ENCODE measurements at regions not wholly inside any gene's neighbourhood (a gene's known extent, or its start where the extent isn't known, plus 50 kb on each side); places are given as distances from the start of the nearest gene placed in this dataset.
"Not testable (repeated sequence)": the region's sequence is repeated elsewhere in the genome, so short reads cannot be mapped to it uniquely, and the experiment has no call there.

DNA sequence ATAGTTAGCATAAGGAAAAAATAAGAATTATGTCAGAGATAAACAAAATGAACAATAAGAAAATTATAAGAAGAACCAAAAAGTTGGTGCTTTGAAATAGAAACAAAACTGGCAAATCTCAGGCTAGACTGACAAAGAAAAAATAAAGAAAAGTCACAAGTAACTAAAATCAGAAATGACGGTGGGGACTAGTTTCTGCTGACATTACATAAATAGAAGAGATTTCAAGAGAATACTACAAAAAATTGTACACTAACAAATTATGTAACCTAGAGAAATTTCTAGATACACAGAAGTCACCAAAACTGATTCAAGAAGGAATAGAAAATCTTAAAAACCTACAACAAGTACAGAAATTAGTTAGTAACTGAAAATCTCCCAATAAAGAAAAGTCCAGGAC, 355.6 kb upstream of the SGCG start:
- no peak overlapping the region for H3K4me3 Mint-ChIP-seq
- no peaks in the 10 kb centered on the region for H3K4me1 Mint-ChIP-seq
- no peak for DNase-seq
- no peaks in the 10 kb centered on the region for H3K36me3 Mint-ChIP-seq
- no peak overlapping the region for H3K27ac Mint-ChIP-seq
- peaks cover 16% of the 10 kb centered on the region for H3K27me3 Mint-ChIP-seq
- no peaks in the 10 kb centered on the region for H3K9me3 Mint-ChIP-seq

DNA sequence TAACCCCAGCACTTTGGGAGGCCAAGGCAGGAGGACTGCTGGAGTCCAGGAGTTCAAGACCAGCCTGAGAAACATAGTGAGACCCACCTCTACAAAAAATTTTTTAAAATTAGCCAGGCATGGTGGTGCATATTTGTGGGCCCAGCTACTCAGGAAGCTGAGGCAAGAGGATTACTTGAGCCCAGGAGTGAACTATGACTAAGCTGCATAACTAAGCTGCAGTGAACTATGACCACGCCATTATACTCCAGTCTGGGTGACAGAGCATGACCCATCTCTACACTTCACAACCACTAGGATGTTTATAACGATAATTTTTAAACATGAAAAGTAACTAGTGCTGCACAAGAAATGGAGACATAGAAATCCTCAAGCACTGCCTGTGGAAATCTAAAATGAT, 352.7 kb upstream of the SGCG start:
- no peak overlapping the region for H3K4me3 Mint-ChIP-seq
- no peaks in the 10 kb centered on the region for H3K4me1 Mint-ChIP-seq
- H3K27ac Mint-ChIP-seq = no peak overlapping the region
- H3K27me3 Mint-ChIP-seq = peaks cover 7% of the 10 kb centered on the region
- DNase-seq = no peak
- H3K36me3 Mint-ChIP-seq = no peaks in the 10 kb centered on the region
- H3K9me3 Mint-ChIP-seq = no peaks in the 10 kb centered on the region

DNA sequence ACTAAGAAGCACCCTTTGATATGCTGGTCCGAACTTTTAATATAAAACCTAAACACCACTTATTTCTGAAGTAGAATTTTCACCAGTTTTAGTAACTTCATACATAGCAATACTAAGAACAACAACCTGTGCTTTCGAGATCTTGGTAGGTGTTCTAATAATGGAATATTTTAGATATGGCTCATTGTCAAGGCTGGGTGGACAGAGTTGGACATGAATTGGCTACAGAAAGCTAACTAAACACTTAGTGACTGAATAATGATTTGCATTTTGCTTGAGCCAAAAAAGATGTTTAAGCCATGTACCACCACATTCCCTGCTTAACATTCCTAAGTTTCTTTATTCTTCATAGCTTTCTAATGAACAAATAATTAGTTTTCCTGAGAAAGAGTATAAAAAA, 344.3 kb upstream of the SGCG start:
- no peak for DNase-seq
- H3K4me1 Mint-ChIP-seq = no peaks in the 10 kb centered on the region
- H3K36me3 Mint-ChIP-seq = no peaks in the 10 kb centered on the region
- H3K27ac Mint-ChIP-seq = no peak overlapping the region
- peaks cover 28% of the 10 kb centered on the region for H3K27me3 Mint-ChIP-seq
- no peaks in the 10 kb centered on the region for H3K9me3 Mint-ChIP-seq
- H3K4me3 Mint-ChIP-seq = no peak overlapping the region

DNA sequence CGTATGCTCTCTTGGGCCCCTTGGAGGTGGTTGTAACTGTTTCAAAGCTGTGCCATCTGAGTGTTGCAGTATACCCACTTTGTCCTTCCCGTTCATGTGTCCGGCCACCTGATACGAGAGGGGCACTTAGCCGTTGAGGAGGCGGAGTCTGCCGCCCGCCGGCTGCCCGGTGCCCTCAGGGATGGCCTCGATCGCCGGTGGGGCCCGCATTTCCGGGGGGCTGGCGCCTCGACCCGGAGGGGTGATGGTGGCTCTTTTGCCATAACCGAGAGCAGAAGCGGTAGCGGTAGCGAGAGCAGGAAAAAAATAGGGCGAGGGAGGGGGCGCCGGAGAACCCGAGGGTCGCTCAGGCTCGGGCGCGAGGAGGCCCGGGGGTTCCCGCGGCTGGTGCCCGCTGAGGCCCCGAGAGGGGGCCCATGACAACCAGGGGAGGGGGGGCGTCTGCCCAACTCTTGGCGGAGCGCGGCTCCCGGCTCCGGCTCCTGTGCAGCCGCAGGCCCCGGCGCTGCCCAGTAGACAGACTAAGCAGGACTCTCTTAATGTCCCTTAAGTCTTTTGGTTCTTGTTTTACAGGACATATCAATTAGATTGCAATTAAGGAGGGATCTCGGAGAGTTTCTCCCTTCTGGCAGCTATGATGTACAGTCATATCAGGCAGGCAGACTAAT, 342.7 kb upstream of the SGCG start:
- no peak for DNase-seq
- peaks cover 28% of the 10 kb centered on the region for H3K27me3 Mint-ChIP-seq
- H3K27ac Mint-ChIP-seq = no peak overlapping the region
- H3K9me3 Mint-ChIP-seq = no peaks in the 10 kb centered on the region
- H3K4me1 Mint-ChIP-seq = no peaks in the 10 kb centered on the region
- H3K4me3 Mint-ChIP-seq = no peak overlapping the region
- H3K36me3 Mint-ChIP-seq = no peaks in the 10 kb centered on the region

DNA sequence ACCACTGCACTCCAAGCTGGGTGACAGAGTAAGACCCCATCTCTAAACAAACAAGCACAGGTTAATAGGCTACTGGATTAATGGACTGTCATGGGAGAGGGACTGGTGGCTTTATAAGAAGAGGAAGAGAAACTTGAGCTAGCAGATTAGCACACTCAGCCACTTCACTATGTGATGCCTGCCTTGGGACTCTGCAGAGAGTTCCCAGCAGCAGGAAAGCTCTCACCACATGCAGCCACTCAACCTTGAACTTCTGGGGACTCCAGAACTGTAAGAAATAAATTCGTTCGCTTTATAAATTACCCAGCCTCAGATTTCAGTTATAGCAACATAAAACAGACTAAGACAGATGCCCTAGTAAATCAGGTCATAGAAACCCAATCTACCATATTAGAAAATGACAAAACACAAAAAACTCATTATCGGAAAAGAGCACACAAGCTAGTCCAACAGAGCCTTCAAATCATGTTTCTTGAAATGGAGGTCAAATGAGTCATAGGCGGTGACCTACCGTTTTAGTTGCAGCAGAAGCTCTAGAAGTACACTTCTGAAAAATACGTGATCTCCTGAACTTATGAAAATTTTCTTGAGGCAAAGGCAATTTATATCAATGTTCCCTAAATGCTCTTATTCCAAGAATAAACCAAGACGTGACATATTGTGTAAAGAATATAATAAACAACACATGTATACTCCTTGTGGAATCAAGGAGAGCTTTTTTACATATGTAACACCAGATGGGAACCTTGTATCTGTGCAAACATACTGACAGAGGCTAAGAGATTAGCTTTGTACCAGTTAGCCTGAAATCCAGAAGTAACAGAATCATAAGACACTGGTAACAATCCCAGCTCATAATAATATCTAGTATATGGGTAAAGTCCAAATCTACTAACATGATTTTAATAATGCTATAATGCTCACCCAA, 340.9 kb upstream of the SGCG start:
- Mint-ChIP-seq H3K9me3 (no peaks in the 10 kb centered on the region), H3K4me3 (no peak overlapping the region), H3K4me1 (no peaks in the 10 kb centered on the region), H3K36me3 (no peaks in the 10 kb centered on the region), H3K27me3 (peaks cover 28% of the 10 kb centered on the region), H3K27ac (no peak overlapping the region)
- no peak for DNase-seq

DNA sequence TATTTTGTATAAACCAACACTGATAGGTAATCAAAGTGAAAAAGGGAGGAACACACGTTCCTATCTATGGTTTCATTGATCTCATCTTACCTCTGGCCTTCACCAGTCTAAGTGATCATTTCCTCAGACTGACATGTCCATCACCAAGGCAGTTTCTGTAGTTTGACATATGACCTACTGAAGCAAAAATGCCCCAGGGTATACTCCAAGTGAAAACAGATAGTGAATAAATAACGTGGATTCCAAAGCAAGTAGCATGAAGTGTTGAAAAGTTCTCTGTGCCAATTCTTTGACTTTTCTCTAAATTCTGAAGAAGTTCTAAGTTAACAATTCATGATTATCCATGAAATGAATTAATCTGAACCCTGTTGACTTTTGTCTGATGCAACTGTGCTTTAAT, 334.2 kb upstream of the SGCG start:
- no peak overlapping the region for H3K27ac Mint-ChIP-seq
- no peaks in the 10 kb centered on the region for H3K4me1 Mint-ChIP-seq
- H3K27me3 Mint-ChIP-seq = no peaks in the 10 kb centered on the region
- DNase-seq = no peak
- no peak overlapping the region for H3K4me3 Mint-ChIP-seq
- no peaks in the 10 kb centered on the region for H3K36me3 Mint-ChIP-seq
- H3K9me3 Mint-ChIP-seq = no peaks in the 10 kb centered on the region

DNA sequence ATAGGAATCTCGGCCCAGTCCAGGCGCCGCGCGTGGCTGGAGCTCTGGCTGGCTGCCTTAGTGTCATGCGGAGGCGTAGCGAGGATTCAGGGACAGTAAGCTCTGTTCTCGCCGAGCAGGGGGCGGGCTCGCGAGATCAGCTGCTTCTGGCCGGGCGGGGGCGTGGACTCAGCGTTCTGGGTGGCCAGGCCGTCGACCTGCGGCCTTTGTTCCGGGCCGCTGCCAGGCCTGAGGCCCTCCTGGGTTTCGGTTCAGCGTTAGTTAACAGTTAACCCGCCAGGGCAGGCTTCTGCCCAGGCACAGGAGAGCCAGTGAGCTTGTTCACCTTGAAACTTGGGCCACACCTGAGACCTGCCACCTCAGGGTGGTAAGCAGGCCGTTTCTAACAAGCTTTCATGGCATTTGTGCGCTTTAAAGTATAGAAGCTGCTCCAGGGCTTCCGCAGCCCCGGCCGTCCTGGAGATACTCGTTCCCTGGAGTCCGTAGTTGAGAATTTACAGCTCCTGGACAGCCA, 332.2 kb upstream of the SGCG start:
- peaks cover 2% of the 10 kb centered on the region for H3K9me3 Mint-ChIP-seq
- no peak overlapping the region for H3K4me3 Mint-ChIP-seq
- H3K4me1 Mint-ChIP-seq = no peaks in the 10 kb centered on the region
- H3K27ac Mint-ChIP-seq = no peak overlapping the region
- no peaks in the 10 kb centered on the region for H3K27me3 Mint-ChIP-seq
- no peaks in the 10 kb centered on the region for H3K36me3 Mint-ChIP-seq
- DNase-seq = no peak

DNA sequence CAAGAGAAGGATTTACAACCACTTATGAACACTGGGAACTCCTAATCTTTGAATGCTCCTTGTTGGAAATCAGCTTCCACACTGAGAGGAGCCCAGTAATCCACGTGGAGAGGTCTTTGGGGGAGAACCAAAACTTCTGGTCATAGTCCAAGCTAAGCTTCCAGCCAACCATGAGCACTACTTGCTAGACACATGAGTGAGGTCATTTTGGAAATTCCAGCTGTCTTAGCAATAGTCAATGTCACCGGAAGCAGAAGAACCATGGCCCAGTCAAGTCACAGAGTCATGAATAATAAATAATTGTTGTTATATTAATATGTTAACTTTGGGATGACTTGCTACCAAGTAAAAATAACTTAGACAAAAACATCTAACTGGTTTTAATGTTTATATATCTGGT, 324.9 kb upstream of the SGCG start:
- Mint-ChIP-seq H3K4me3 (no peak overlapping the region), H3K9me3 (peaks cover 2% of the 10 kb centered on the region), H3K4me1 (no peaks in the 10 kb centered on the region), H3K27ac (no peak overlapping the region), H3K27me3 (no peaks in the 10 kb centered on the region), H3K36me3 (no peaks in the 10 kb centered on the region)
- no peak for DNase-seq

DNA sequence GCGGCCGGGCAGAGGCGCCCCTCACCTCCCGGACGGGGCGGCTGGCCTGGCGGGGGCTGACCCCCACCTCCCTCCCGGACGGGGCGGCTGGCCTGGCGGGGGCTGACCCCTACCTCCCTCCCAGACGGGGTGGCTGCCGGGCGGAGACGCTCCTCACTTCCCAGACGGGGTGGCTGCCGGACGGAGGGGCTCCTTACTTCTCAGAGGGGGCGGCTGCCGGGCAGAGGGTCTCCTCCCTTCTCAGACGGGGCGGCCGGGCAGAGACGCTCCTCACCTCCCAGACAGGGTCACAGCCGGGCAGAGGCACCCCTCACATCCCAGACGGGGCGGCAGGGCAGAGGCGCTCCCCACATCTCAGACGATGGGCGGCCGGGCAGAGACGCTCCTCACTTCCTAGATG, 321.8 kb upstream of the SGCG start:
- H3K4me1 Mint-ChIP-seq, H3K36me3 Mint-ChIP-seq, H3K27ac Mint-ChIP-seq, H3K4me3 Mint-ChIP-seq, DNase-seq, H3K9me3 Mint-ChIP-seq, H3K27me3 Mint-ChIP-seq: not testable (repeated sequence)

DNA sequence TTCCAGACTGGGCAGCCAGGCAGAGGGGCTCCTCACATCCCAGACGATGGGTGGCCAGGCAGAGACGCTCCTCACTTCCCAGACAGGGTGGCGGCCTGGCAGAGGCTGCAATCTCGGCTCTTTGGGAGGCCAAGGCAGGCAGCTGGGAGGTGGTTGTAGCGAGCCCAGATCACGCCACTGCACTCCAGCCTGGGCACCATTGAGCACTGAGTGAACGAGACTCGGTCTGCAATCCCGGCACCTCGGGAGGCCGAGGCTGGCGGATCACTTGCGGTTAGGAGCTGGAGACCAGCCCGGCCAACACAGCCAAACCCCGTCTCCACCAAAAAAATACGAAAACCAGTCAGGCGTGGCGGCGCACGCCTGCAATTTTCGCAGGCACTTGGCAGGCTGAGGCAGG, 321.4 kb upstream of the SGCG start:
- not testable (repeated sequence) for H3K36me3 Mint-ChIP-seq, DNase-seq, H3K27ac Mint-ChIP-seq, H3K4me1 Mint-ChIP-seq, H3K4me3 Mint-ChIP-seq, H3K9me3 Mint-ChIP-seq, H3K27me3 Mint-ChIP-seq

DNA sequence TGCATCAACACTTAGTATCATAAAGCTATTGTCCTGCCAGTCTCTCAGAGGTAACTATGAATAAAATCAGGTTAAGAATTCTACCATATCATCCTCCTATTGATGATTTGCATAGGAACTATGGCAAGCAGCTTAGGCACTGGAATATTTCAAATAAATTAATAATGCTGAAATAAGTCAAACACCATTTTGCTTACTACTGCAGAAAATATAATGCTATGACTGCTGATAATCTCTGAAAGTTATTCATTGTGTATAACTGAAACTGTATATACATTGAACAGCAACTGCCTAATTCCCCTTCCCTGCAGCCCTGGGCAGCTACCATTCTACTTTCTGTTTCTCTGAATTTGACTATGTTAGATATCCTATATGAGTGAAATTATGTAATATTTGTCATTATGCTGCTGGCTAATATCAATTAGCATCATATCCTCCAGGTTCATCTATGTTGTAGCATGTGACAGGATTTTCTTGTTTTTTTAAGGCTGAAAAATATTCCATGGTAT, 318.8 kb upstream of the SGCG start:
- H3K36me3 Mint-ChIP-seq = no peaks in the 10 kb centered on the region
- H3K27me3 Mint-ChIP-seq = no peaks in the 10 kb centered on the region
- H3K4me1 Mint-ChIP-seq = no peaks in the 10 kb centered on the region
- DNase-seq = no peak
- no peak overlapping the region for H3K27ac Mint-ChIP-seq
- no peak overlapping the region for H3K4me3 Mint-ChIP-seq
- H3K9me3 Mint-ChIP-seq = no peaks in the 10 kb centered on the region

DNA sequence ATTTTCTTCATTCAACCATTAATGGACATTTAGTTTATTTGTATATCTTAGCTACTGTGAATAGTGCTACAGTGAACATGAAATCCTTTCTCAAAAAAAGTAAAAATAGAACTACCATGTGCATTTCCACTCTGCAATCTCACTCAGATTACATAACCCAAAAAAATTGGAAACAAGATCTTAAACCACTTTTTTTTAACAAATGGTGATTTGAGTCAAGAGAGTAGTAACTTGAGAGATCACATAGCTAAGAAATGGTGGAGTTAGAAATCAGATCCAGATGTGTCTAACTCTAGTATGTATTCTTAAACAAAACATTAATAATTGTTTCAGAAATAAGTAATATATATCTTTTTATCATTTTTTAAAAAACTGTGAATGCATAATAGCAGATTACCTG, 318.3 kb upstream of the SGCG start:
- Mint-ChIP-seq H3K4me3 (no peak overlapping the region), H3K9me3 (no peaks in the 10 kb centered on the region), H3K27me3 (no peaks in the 10 kb centered on the region), H3K4me1 (no peaks in the 10 kb centered on the region), H3K36me3 (no peaks in the 10 kb centered on the region), H3K27ac (no peak overlapping the region)
- no peak for DNase-seq

DNA sequence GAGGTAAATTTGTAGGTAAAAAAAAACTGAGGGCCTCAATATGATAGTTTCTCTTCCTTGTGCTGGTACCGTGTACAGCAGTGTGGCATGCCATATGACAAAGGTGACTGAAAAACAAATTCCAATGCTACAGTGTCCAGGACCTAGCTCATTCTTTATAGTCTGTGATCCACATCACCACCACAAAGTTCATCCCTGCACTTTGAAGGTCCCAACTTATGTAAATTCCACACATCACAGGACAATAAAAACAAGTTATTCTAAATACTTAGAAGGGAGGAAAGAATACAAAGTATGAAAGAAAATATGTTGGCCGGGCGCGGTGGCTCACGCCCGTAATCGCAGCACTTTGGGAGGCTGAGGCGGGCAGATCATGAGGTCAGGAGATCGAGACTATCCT, 314.6 kb upstream of the SGCG start:
- H3K4me3 Mint-ChIP-seq = no peak overlapping the region
- no peak overlapping the region for H3K27ac Mint-ChIP-seq
- no peaks in the 10 kb centered on the region for H3K27me3 Mint-ChIP-seq
- H3K36me3 Mint-ChIP-seq = no peaks in the 10 kb centered on the region
- no peaks in the 10 kb centered on the region for H3K4me1 Mint-ChIP-seq
- DNase-seq = no peak
- no peaks in the 10 kb centered on the region for H3K9me3 Mint-ChIP-seq

DNA sequence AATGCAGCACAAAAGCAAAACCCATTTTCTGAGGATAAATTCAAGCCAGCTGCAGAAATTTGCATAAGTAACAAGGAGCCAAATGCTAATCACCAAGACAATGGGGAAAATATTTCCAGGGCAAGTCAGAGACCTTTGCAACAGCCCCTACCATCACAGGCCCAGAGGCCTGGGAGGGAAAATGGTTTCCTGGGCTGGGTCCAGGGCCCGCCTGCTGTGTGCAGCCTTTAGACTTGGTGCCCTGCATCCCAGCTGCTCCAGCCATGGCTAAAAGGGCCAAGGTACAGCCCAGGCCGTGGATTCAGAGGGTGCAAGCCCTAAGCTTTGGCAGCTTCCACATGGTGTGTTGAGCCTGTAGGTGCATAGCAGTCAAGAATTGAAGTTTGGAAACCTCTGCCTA, 309.5 kb upstream of the SGCG start:
- H3K27ac Mint-ChIP-seq = no peak overlapping the region
- H3K4me3 Mint-ChIP-seq = no peak overlapping the region
- H3K9me3 Mint-ChIP-seq = peaks cover 6% of the 10 kb centered on the region
- H3K36me3 Mint-ChIP-seq = no peaks in the 10 kb centered on the region
- H3K4me1 Mint-ChIP-seq = no peaks in the 10 kb centered on the region
- H3K27me3 Mint-ChIP-seq = peaks cover 6% of the 10 kb centered on the region
- DNase-seq = no peak

DNA sequence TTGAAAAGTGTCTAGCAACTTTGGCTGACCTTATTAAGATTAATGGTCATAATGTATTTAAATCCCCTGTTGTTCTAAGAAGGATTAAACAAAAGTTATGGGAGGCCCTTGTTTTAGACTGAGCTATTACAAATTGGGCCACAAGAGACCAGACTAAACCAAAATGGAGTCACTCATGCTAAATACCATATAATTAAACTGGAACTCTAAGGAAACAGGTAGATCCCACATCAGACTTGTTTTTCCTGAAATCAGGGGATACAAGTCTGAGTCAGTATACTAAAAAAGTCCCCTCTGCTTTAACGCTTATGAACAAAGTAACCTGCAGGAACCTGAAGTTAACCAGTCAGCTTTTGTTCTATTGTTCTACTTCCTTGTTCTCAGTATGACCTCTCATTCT, 305.9 kb upstream of the SGCG start:
- H3K4me3 Mint-ChIP-seq = no peak overlapping the region
- H3K36me3 Mint-ChIP-seq = no peaks in the 10 kb centered on the region
- H3K27ac Mint-ChIP-seq = no peak overlapping the region
- peaks cover 6% of the 10 kb centered on the region for H3K27me3 Mint-ChIP-seq
- no peaks in the 10 kb centered on the region for H3K4me1 Mint-ChIP-seq
- peaks cover 6% of the 10 kb centered on the region for H3K9me3 Mint-ChIP-seq
- no peak for DNase-seq

DNA sequence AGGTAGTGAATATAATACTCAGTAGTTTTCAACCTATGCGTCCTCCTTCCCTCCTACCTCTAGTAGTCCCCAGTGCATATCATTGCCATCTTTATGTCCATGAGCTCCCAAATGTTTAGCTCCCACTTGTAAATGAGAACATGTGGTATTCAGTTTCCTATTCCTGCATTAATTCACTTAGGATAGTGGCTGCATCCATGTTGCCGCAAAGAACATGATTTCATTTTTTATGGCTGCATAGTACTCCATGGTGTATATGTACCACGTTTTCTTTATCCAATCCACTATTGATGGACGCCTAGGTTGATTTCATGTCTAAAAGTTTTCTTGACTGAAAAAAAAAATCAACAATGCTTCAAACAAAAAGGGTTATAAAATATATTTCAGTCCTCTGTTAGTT, 303.4 kb upstream of the SGCG start:
- Mint-ChIP-seq H3K36me3 (no peaks in the 10 kb centered on the region), H3K4me1 (no peaks in the 10 kb centered on the region), H3K27me3 (peaks cover 6% of the 10 kb centered on the region), H3K4me3 (no peak overlapping the region), H3K9me3 (peaks cover 5% of the 10 kb centered on the region), H3K27ac (no peak overlapping the region)
- no peak for DNase-seq

Data from activated naive CD8-positive, alpha-beta T cell treated with anti-CD3 and anti-CD28 coated beads for 36 hours (primary cell).